ENCODE measurements at regions not wholly inside any gene's neighbourhood (a gene's known extent, or its start where the extent isn't known, plus 50 kb on each side); places are given as distances from the start of the nearest gene placed in this dataset.
"Not testable (repeated sequence)": the region's sequence is repeated elsewhere in the genome, so short reads cannot be mapped to it uniquely, and the experiment has no call there.

- H3K4me1 ChIP-seq (ENCODE audit: low read depth, poor library complexity, severe bottlenecking) = no peaks in the 10 kb centered on the region
- no peak for TF ChIP-seq CTCF (conservative IDR thresholded peaks at IDR 0.05; ENCODE audit: low read depth, low read length)
- H3K36me3 ChIP-seq (ENCODE audit: insufficient read depth) = no peaks in the 10 kb centered on the region
- no peak overlapping the region for H3K27ac ChIP-seq
- no peaks in the 10 kb centered on the region for H3K79me2 ChIP-seq (ENCODE audit: insufficient read depth, low read depth)
- H3K4me3 ChIP-seq (IDR thresholded peaks at IDR 0.05; ENCODE audit: insufficient read depth, low read depth, low read length) = no peak overlapping the region
- H2AFZ ChIP-seq (ENCODE audit: low read depth) = no peak overlapping the region
- H3K9ac ChIP-seq = no peak overlapping the region
- H3K27me3 ChIP-seq (ENCODE audit: insufficient read depth, low read depth) = no peaks in the 10 kb centered on the region
- no peak overlapping the region for H3K4me2 ChIP-seq
- no peaks in the 10 kb centered on the region for H4K20me1 ChIP-seq (ENCODE audit: insufficient read depth)
Measured at GRCh38 chr13:109273326-109273751, 513.0 kb downstream of the IRS2 start.

- TF ChIP-seq CTCF (conservative IDR thresholded peaks at IDR 0.05; ENCODE audit: low read depth, low read length) = no peak
- H4K20me1 ChIP-seq (ENCODE audit: insufficient read depth) = no peaks in the 10 kb centered on the region
- no peak overlapping the region for H2AFZ ChIP-seq (ENCODE audit: low read depth)
- no peaks in the 10 kb centered on the region for H3K27me3 ChIP-seq (ENCODE audit: insufficient read depth, low read depth)
- H3K4me1 ChIP-seq (ENCODE audit: low read depth, poor library complexity, severe bottlenecking) = no peaks in the 10 kb centered on the region
- H3K4me3 ChIP-seq (IDR thresholded peaks at IDR 0.05; ENCODE audit: insufficient read depth, low read depth, low read length) = no peak overlapping the region
- no peak overlapping the region for H3K27ac ChIP-seq
- no peak overlapping the region for H3K4me2 ChIP-seq
- no peaks in the 10 kb centered on the region for H3K36me3 ChIP-seq (ENCODE audit: insufficient read depth)
- H3K9ac ChIP-seq = no peak overlapping the region
- no peaks in the 10 kb centered on the region for H3K79me2 ChIP-seq (ENCODE audit: insufficient read depth, low read depth)
Measured at GRCh38 chr13:109272595-109273325, 513.6 kb downstream of the IRS2 start.

GRCh38 chr13:109271555-109272541 is 514.5 kb downstream of the IRS2 start:
- no peak overlapping the region for H3K27ac ChIP-seq

GRCh38 chr13:109271061-109271460 is 515.3 kb downstream of the IRS2 start:
- H3K4me2 ChIP-seq = no peak overlapping the region
- H3K4me3 ChIP-seq (IDR thresholded peaks at IDR 0.05; ENCODE audit: insufficient read depth, low read depth, low read length) = no peak overlapping the region

More at GRCh38 chr13:109271555-109272541, 514.5 kb downstream of the IRS2 start:
- Histone ChIP-seq H3K4me1 (ENCODE audit: low read depth, poor library complexity, severe bottlenecking) (no peaks in the 10 kb centered on the region), H3K27me3 (ENCODE audit: insufficient read depth, low read depth) (no peaks in the 10 kb centered on the region), H2AFZ (ENCODE audit: low read depth) (no peak overlapping the region), H3K9ac (no peak overlapping the region), H4K20me1 (ENCODE audit: insufficient read depth) (no peaks in the 10 kb centered on the region), H3K36me3 (ENCODE audit: insufficient read depth) (no peaks in the 10 kb centered on the region), H3K4me2 (no peak overlapping the region), H3K79me2 (ENCODE audit: insufficient read depth, low read depth) (no peaks in the 10 kb centered on the region), H3K4me3 (IDR thresholded peaks at IDR 0.05; ENCODE audit: insufficient read depth, low read depth, low read length) (no peak overlapping the region)
- TF ChIP-seq CTCF (conservative IDR thresholded peaks at IDR 0.05; ENCODE audit: low read depth, low read length) = no peak

GRCh38 chr13:109269381-109269780 is 517.0 kb downstream of the IRS2 start:
- H3K79me2 ChIP-seq (ENCODE audit: insufficient read depth, low read depth); H3K4me1 ChIP-seq (ENCODE audit: low read depth, poor library complexity, severe bottlenecking); H4K20me1 ChIP-seq (ENCODE audit: insufficient read depth); H3K27ac ChIP-seq; H3K27me3 ChIP-seq (ENCODE audit: insufficient read depth, low read depth); H2AFZ ChIP-seq (ENCODE audit: low read depth); H3K9ac ChIP-seq; H3K36me3 ChIP-seq (ENCODE audit: insufficient read depth); H3K4me2 ChIP-seq; H3K4me3 ChIP-seq (IDR thresholded peaks at IDR 0.05; ENCODE audit: insufficient read depth, low read depth, low read length): not testable (repeated sequence)

More at GRCh38 chr13:109271061-109271460, 515.3 kb downstream of the IRS2 start:
- no peaks in the 10 kb centered on the region for H3K36me3 ChIP-seq (ENCODE audit: insufficient read depth)
- no peak for TF ChIP-seq CTCF (conservative IDR thresholded peaks at IDR 0.05; ENCODE audit: low read depth, low read length)
- H4K20me1 ChIP-seq (ENCODE audit: insufficient read depth) = no peaks in the 10 kb centered on the region
- H2AFZ ChIP-seq (ENCODE audit: low read depth) = no peak overlapping the region
- H3K79me2 ChIP-seq (ENCODE audit: insufficient read depth, low read depth) = no peaks in the 10 kb centered on the region
- H3K27me3 ChIP-seq (ENCODE audit: insufficient read depth, low read depth) = no peaks in the 10 kb centered on the region
- no peak overlapping the region for H3K27ac ChIP-seq
- no peak overlapping the region for H3K9ac ChIP-seq
- H3K4me1 ChIP-seq (ENCODE audit: low read depth, poor library complexity, severe bottlenecking) = no peaks in the 10 kb centered on the region

GRCh38 chr13:109268492-109268891 is 517.9 kb downstream of the IRS2 start:
- H3K9ac ChIP-seq; H3K4me3 ChIP-seq (IDR thresholded peaks at IDR 0.05; ENCODE audit: insufficient read depth, low read depth, low read length); H3K27ac ChIP-seq: not testable (repeated sequence)

More at GRCh38 chr13:109268492-109268891, 517.9 kb downstream of the IRS2 start:
- H3K79me2 ChIP-seq (ENCODE audit: insufficient read depth, low read depth); H3K4me1 ChIP-seq (ENCODE audit: low read depth, poor library complexity, severe bottlenecking); H3K36me3 ChIP-seq (ENCODE audit: insufficient read depth); H3K27me3 ChIP-seq (ENCODE audit: insufficient read depth, low read depth); H2AFZ ChIP-seq (ENCODE audit: low read depth); H3K4me2 ChIP-seq; H4K20me1 ChIP-seq (ENCODE audit: insufficient read depth): not testable (repeated sequence)
